HG02610 (cell line): ENCODE measurements at regions not wholly inside any gene's neighbourhood (a gene's known extent, or its start where the extent isn't known, plus 50 kb on each side); places are given as distances from the start of the nearest gene placed in this dataset.
"Not testable (repeated sequence)": the region's sequence is repeated elsewhere in the genome, so short reads cannot be mapped to it uniquely, and the experiment has no call there.

Experiments used
- ATAC-seq: cut with Tn5 transposase; IDR thresholded peaks from one replicate; pipeline ENCODE4 v1.9.1; 2021; ENCODE audit warnings: mild to moderate bottlenecking, moderate library complexity; ENCODE audit not compliant: unreplicated experiment

GRCh38 chr2:40043641-40044040 lies 264.6 kb upstream of the THUMPD2 start:
- no peak for ATAC-seq

DNA sequence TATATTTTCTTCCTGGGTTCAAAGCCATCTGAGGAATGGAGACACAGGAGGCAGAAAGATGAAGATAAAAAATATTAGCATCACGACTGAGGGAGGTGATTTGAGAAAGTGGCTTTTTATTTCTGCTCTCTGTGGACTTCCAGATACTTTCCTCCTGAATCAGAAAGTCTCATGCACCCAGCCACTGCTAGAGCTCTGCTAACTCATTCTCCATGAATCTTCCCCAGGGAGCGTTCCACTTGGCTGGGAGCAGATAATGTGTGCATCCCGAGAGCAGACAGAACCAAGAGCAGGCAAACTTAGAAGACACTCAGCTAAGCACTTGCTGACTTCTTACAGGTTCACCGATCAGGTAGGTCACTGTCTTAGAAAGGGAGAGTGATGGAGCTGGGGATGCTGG lies 264.1 kb upstream of the THUMPD2 start:
- no peak for ATAC-seq

- ATAC-seq, result no peak
Observed at GRCh38 chr2:40041422-40042382, 262.6 kb upstream of the THUMPD2 start.

DNA sequence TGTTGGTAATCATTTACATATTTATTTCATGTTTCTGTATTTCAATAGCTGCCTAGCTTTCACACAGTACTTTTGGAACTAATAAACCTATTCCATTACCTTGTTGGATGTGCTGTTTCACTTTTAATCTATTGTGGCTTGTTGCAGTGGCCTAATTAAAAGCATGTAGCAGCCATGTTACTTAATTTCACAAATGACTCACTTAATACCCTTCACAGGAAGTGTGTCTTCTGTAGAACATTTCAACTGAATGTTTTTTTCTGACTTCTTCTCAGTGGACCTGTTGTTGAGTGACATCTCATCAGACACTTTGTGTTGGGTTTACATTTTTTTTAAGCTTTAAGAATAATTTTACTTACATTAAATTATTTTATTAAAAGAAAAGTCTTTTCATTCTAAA lies 260.5 kb upstream of the THUMPD2 start:
- ATAC-seq, result no peak

DNA sequence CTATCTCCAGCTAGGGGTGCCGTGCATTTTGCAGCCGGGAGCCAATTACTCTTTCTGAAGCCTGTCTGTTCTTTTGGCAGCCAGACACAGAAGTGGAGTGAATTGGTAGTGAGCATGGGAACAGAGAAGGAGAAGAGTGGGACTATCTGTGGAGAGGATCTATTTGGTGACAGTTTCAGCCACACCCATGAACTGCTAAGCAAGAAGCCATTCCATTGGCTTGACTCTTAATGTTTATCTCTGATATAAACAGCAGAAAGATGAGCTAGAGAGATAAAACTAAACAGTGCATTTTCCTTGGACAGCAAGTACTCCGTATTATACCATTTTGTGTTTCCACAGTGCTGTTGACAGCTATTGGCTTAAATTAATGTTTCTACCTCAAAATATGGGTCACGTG lies 259.6 kb upstream of the THUMPD2 start:
- ATAC-seq, result no peak

- no peak for ATAC-seq
Observed at GRCh38 chr2:40037303-40037702, 258.2 kb upstream of the THUMPD2 start.

DNA sequence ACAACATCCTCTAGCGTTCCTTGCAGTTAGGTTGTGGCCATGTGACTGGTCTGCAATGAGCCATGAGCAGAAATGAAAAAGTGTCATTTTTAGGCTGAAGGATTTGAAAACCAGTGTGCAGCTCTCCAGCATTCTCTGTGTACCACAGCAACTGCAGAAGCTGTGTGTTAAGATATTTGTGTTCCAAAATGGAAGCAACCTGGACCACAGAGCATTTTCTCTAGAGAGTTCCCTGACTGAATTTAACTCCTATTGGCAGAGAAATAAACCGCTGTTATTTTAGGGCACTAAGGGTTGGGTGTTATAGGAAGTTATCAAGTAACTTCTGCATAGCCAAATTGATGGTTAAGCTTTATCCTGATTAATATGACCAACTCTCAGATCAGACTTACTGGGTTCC lies 257.2 kb upstream of the THUMPD2 start:
- ATAC-seq, result no peak

GRCh38 chr2:40034801-40035200 lies 255.7 kb upstream of the THUMPD2 start:
- no peak for ATAC-seq

GRCh38 chr2:40034198-40034597 lies 255.1 kb upstream of the THUMPD2 start:
- ATAC-seq, result no peak

- no peak for ATAC-seq
Observed at GRCh38 chr2:40033781-40034180, 254.7 kb upstream of the THUMPD2 start.

DNA sequence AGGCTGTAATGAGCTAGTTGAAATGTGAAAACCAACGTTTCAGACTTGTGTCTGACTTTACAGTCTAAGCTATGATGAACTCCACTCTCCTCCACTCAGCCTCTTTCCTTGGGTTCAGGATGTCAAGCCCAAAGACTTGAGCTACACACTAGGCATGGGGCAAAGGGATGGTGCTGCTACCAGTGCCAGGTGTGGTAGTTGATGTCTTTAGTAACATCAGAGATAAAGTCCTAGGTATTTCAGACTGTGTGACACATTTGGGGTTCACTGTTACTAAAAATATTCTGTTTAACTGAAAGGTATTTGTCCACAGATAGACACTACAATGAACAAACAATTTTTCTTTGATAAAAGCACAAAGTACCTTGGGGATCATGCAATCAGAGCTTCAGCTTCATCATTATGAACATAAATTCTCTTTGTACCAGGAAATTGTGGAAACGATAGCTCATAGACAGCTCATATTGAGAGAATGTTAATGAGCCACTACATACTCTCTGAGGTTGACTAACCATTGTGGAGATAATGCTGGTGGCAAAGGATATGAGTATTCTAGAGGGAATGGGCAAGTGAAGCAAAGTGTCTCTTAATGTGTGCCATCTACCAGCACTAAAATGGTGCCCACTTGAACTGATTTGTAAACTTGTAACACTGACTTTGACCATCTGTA lies 253.7 kb upstream of the THUMPD2 start:
- ATAC-seq, result no peak

DNA sequence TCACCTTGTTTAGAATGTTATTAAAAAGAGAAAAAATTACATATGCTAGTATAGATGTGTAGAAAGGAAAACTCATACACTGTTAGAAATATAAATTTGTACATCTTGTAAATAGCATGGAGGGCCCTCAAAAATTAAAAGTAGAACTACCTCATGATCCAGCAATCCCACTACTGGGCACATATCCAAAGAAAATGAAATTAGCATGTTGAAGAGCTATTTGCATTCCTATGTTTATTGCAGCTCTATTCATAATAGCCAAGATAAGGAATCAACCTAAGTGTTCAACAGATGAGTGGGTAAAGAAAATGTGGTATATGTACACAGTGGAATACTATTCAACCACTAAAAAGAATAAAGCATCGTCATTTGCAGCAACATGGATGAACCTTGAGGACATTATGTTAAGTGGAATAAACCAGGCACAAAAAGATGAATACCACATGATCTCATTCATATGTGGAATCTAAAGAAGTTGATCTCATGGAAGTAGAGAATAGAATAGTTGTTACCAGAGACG lies 251.5 kb upstream of the THUMPD2 start:
- no peak for ATAC-seq

DNA sequence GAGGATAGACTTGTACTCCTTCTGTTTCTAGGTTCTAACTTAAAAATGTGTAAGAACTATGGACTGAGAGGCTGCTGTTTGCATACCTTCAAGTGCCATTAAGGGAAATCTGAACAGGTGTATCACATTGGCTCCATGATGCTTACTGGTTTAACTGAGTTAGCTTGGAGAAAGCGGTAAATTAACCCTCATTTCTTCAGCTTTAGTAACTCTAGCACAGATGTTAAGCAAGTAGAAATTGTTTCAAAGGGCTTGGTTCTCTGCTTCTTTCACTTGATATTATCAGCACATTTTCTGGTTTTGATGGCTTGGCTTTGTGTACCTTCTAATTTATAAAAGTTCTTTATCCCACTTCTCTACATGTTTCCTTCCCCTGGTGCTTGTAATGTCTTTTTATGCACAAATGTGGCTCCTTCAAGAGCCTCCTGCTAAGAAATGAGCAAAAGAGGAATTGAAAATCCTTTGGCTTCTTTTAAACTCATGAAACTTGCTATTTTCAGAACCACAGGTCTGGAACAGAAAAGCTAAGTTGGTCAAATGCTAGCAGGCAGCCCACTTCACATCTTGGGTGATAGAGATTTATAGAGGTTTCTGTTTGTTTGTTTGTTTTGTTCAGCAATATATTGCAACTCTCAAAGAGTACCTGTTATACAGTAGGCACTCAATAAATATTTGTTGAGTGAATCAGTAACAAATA lies 249.9 kb upstream of the THUMPD2 start:
- ATAC-seq, result peak; percentile 54

DNA sequence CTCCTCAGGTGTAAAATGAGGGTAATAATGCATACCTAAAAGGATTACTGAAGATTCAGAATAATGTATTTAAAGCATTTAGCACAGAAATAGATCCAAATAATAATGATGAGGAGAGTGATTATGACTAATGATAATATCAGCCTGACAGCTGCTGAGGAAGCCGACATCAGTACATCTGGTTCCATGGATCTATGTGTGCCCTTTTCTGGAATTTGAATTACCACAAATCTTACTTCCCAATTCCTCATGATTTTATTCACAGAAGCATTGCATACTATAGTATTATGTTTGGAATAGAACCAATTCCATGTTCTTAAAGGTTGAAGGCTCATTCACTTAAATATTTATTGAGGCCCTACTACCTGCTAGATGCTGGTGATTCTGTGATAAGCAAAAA lies 248.9 kb upstream of the THUMPD2 start:
- ATAC-seq, result no peak

GRCh38 chr2:40025276-40025675 lies 246.2 kb upstream of the THUMPD2 start:
- ATAC-seq, result not testable (repeated sequence)

GRCh38 chr2:40020997-40021396 lies 241.9 kb upstream of the THUMPD2 start:
- no peak for ATAC-seq

GRCh38 chr2:40016151-40016885 lies 237.3 kb upstream of the THUMPD2 start:
- no peak for ATAC-seq

DNA sequence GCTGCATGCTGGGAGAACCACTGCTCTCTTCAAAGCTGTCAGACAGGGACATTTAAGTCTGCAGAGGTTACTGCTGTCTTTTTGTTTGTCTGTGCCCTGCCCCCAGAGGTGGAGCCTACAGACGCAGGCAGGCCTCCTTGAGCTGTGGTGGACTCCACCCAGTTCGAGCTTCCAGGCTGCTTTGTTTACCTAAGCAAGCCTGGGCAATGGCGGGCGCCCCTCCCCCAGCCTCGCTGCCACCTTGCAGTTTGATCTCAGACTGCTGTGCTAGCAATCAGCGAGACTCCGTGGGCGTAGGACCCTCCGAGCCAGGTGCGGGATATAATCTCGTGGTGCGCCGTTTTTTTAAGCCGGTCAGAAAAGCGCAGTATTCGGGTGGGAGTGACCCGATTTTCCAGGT lies 234.9 kb upstream of the THUMPD2 start:
- ATAC-seq, result not testable (repeated sequence)

GRCh38 chr2:40004336-40004735 lies 225.3 kb upstream of the THUMPD2 start:
- ATAC-seq, result no peak

DNA sequence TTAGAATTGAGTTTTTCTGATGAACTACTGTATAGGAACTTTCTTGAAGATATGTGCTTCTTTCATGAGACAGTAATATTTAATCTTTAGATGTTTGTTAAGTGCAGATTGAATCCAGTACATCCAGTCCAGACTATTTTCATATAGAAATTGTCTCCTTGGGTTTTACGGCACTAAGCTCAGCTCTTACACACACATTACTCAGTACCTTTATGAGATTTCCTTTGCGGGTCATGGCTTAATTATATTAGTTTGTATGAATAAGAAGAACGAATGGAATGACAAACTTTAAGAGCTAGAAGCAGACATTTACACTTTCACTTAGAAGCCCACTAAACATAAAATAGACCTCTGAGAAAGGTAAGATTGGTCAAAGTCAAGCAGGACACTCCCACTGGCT lies 223.3 kb upstream of the THUMPD2 start:
- ATAC-seq, result no peak

DNA sequence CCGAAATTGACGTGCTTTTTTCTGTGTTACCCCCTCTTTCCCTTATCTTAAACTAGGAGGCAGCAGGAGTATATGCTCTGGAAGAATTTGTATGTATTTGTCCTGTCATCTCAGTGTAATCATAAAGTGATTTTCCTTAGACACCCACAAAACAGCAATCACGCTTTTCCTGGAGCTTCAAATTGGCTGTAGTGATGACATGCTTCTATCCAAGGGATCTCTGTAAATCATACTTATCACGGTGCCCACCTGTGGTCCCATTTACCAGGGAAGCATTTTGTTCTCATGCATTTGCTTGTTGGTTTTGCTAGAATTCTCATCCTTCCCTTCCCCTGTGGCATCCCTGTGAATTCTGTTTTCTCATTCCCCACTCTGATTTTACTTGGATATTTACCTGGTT lies 220.8 kb upstream of the THUMPD2 start:
- no peak for ATAC-seq
